IMR-90 (cell line): ENCODE measurements at regions not wholly inside any gene's neighbourhood (a gene's known extent, or its start where the extent isn't known, plus 50 kb on each side); places are given as distances from the start of the nearest gene placed in this dataset.

ENCODE experiments used
- ATAC-seq: fragments of 200-7000 bp; cut with Tn5 transposase; 2 replicates; pipeline ENCODE4 v1.9.1; 2020; ENCODE audit warnings: low read depth, mild to moderate bottlenecking, moderate library complexity
- BruUV-seq: library from RNA; stranded (reverse); fragments of 400-500 nt; replicated peaks from 2 replicates; lab custom pipeline; 2021; lab: Mats Ljungman, UMichigan
- CTCF ChIA-PET: fragments of 300-600 bp; formaldehyde crosslinking; extraction: SDS; loops from one replicate; lab custom pipeline; 2021; ENCODE audit warnings: antibody characterized with exemption; lab: Yijun Ruan, JAX
- POLR2A ChIA-PET: fragments of 300-600 bp; sonication (Branson Sonifier 250); formaldehyde crosslinking; loops from one replicate; lab custom pipeline; 2022; ENCODE audit warnings: antibody characterized with exemption; ENCODE audit not compliant: unreplicated experiment; lab: Charles Lee
- DNase-seq: peaks from one replicate; pipeline ENCODE4 v3.0.0; 2013
- H2AFZ ChIP-seq: replicated peaks from 2 replicates; pipeline ENCODE3; 2013; ENCODE audit warnings: low read length, mild to moderate bottlenecking; ENCODE audit not compliant: poor library complexity
- H2AK5ac ChIP-seq: 2 replicates; pipeline ENCODE4 v1.6.1; 2013; ENCODE audit warnings: low read depth, low read length, inconsistent platforms
- H2AK9ac ChIP-seq: replicated peaks from 2 replicates; pipeline ENCODE3; 2013; ENCODE audit warnings: mild to moderate bottlenecking, low read depth, low read length, moderate library complexity; ENCODE audit not compliant: poor library complexity
- H2BK120ac ChIP-seq: 2 replicates; pipeline ENCODE4 v1.6.1; 2013; ENCODE audit warnings: low read depth, low read length, inconsistent platforms
- H2BK15ac ChIP-seq: 3 replicates; pipeline ENCODE4 v1.6.1; 2013; ENCODE audit warnings: low read depth, low read length, inconsistent platforms
- H2BK20ac ChIP-seq: 2 replicates; pipeline ENCODE4 v1.6.1; 2013; ENCODE audit warnings: low read depth, mild to moderate bottlenecking, inconsistent platforms, low read length, moderate library complexity
- H2BK5ac ChIP-seq: 2 replicates; pipeline ENCODE4 v1.6.1; 2013; ENCODE audit warnings: mild to moderate bottlenecking, low read depth, low read length, inconsistent platforms; ENCODE audit not compliant: poor library complexity, severe bottlenecking
- H3K14ac ChIP-seq: replicated peaks from 2 replicates; pipeline ENCODE4 v1.6.1; 2013; ENCODE audit warnings: low read depth, low read length, inconsistent platforms
- H3K18ac ChIP-seq: 2 replicates; pipeline ENCODE4 v1.6.1; 2013; ENCODE audit warnings: low read depth, low read length, control low read depth
- H3K23ac ChIP-seq: 2 replicates; pipeline ENCODE4 v1.6.1; 2013; ENCODE audit warnings: low read depth, low read length, inconsistent platforms
- H3K27ac ChIP-seq: 2 replicates; pipeline ENCODE4 v1.5.1; 2013; ENCODE audit warnings: mild to moderate bottlenecking, control low read depth, low read length; ENCODE audit not compliant: insufficient read depth
- H3K27me3 ChIP-seq: 2 replicates; pipeline ENCODE4 v1.6.1; 2013; ENCODE audit warnings: low read length; ENCODE audit not compliant: control insufficient read depth, insufficient read depth
- H3K36me3 ChIP-seq: 2 replicates; pipeline ENCODE4 v1.6.1; 2013; ENCODE audit warnings: low read length, mixed read lengths; ENCODE audit not compliant: control insufficient read depth, insufficient read depth
- H3K4ac ChIP-seq: 2 replicates; pipeline ENCODE4 v1.6.1; 2013; ENCODE audit warnings: low read depth, low read length, inconsistent platforms
- H3K4me1 ChIP-seq: 2 replicates; pipeline ENCODE4 v1.6.1; 2013; ENCODE audit warnings: low read length, mixed read lengths; ENCODE audit not compliant: control insufficient read depth, insufficient read depth
- H3K4me2 ChIP-seq: 2 replicates; pipeline ENCODE4 v1.6.1; 2013; ENCODE audit warnings: low read depth, mild to moderate bottlenecking, control low read depth, low read length, moderate library complexity
- H3K4me3 ChIP-seq: 2 replicates; pipeline ENCODE4 v1.5.1; 2013; ENCODE audit warnings: low read depth, mild to moderate bottlenecking, control low read depth, low read length, moderate library complexity; ENCODE audit not compliant: insufficient read depth
- H3K56ac ChIP-seq: 2 replicates; pipeline ENCODE4 v1.6.1; 2013; ENCODE audit warnings: low read length, inconsistent platforms; ENCODE audit not compliant: insufficient read depth; ENCODE audit errors: extremely low read depth
- H3K79me1 ChIP-seq, 2 experiments: 2 replicates each; pipeline ENCODE4 v1.6.1; 2013; ENCODE audit warnings: low read length in 2 of 2, inconsistent platforms in 1 of 2, low read depth in 1 of 2
- H3K9ac ChIP-seq: 2 replicates; pipeline ENCODE4 v1.6.1; 2013; ENCODE audit warnings: low read depth, low read length, control low read depth
- H3K9me1 ChIP-seq: 2 replicates; pipeline ENCODE4 v1.6.1; 2013; ENCODE audit warnings: low read length, inconsistent platforms; ENCODE audit not compliant: insufficient read depth
- H3K9me3 ChIP-seq: 2 replicates; pipeline ENCODE4 v1.6.1; 2013; ENCODE audit warnings: low read length; ENCODE audit not compliant: control insufficient read depth, insufficient read depth
- H4K20me1 ChIP-seq: 2 replicates; pipeline ENCODE4 v1.6.1; 2013; ENCODE audit warnings: low read length, inconsistent platforms; ENCODE audit not compliant: insufficient read depth
- H4K5ac ChIP-seq: 2 replicates; pipeline ENCODE4 v1.6.1; 2013; ENCODE audit warnings: mild to moderate bottlenecking, low read depth, low read length, control low read depth
- H4K8ac ChIP-seq, 2 experiments: 2 replicates each; pipeline ENCODE4 v1.6.1; 2013; ENCODE audit warnings: low read depth in 2 of 2, low read length in 2 of 2, control low read depth in 1 of 2, inconsistent platforms in 1 of 2
- H4K91ac ChIP-seq: 2 replicates; pipeline ENCODE4 v1.6.1; 2013; ENCODE audit warnings: low read depth, low read length, inconsistent platforms; ENCODE audit not compliant: insufficient read depth
- BHLHE40 ChIP-seq: fragments of 150-350 bp; IDR thresholded peaks from 2 replicates; pipeline ENCODE4 v1.6.1; 2016; ENCODE audit warnings: mild to moderate bottlenecking, low read depth, low read length
- CHD1 ChIP-seq: IDR thresholded peaks from 2 replicates; pipeline ENCODE4 v1.6.1; 2012; ENCODE audit warnings: low read depth, low read length, improper control_type of control experiment
- FOS ChIP-seq: fragments of 150-350 bp; IDR thresholded peaks from 2 replicates; pipeline ENCODE4 v1.6.1; 2016; ENCODE audit warnings: low read depth, low read length
- USF2 ChIP-seq: fragments of 150-350 bp; IDR thresholded peaks from 2 replicates; pipeline ENCODE4 v1.6.1; 2017; ENCODE audit warnings: mild to moderate bottlenecking, antibody characterized with exemption, low read length, low read depth
- WGBS, 2 experiments: methylation state at CpG; one replicate each; pipeline versions ENCODE4 v1.1.5 to v1.1.7; 2013; ENCODE audit warnings: missing lambda C conversion rate in 2 of 2; ENCODE audit not compliant: insufficient read length in 1 of 2; ENCODE audit errors: extremely low coverage in 2 of 2; 5-methylcytosine and 5-hydroxymethylcytosine counted together
- dilution Hi-C: fragments of 300-500 bp; cut with HindIII; formaldehyde crosslinking; loops from one replicate; pipeline ENCODE4 v1.14.3; 2018; ENCODE audit warnings: low sequenced_read_pairs; ENCODE audit not compliant: unreplicated experiment
- in situ Hi-C: fragments of 300-500 bp; cut with MboI; formaldehyde crosslinking; loops from 3 replicates; pipeline ENCODE4 v1.14.3; 2019; ENCODE audit warnings: low sequenced_read_pairs, inconsistent platforms, mixed read lengths
- intact Hi-C: fragments of 100-400 bp; cut with micrococcal nuclease; formaldehyde crosslinking; loops from 2 replicates; pipeline ENCODE4 v1.10.0; 2022
- TF ChIP-seq, protein P1 (sequence below): conservative IDR thresholded peaks from 2 replicates; pipeline ENCODE4 v1.5.1; 2012; ENCODE audit warnings: mild to moderate bottlenecking, low read depth, low read length, improper control_type of control experiment

GRCh38 chr5:29833394-29833793 is 1360.1 kb upstream of the CDH6 start:
- no peak overlapping the region for H3K14ac ChIP-seq
- no peaks in the 10 kb centered on the region for H3K79me1 ChIP-seq
- no peaks in the 10 kb centered on the region for H4K20me1 ChIP-seq
- no peak overlapping the region for H4K8ac ChIP-seq
- no peaks in the 10 kb centered on the region for H3K27me3 ChIP-seq
- dilution Hi-C loops = no loop called here
- ChIA-PET POLR2A (no interaction called here), CTCF (no interaction called here)
- BruUV-seq = no TSS peak
- no peak overlapping the region for H3K9ac ChIP-seq
- no peak overlapping the region for H2AK5ac ChIP-seq
- no peak overlapping the region for H2AFZ ChIP-seq
- H2BK120ac ChIP-seq = no peak overlapping the region
- no peak overlapping the region for H2BK5ac ChIP-seq
- H3K27ac ChIP-seq = no peak overlapping the region
- in situ Hi-C loops = no loop called here
- no peak for TF ChIP-seq CHD1
- no peak for TF ChIP-seq BHLHE40
- TF ChIP-seq, protein P1, sequence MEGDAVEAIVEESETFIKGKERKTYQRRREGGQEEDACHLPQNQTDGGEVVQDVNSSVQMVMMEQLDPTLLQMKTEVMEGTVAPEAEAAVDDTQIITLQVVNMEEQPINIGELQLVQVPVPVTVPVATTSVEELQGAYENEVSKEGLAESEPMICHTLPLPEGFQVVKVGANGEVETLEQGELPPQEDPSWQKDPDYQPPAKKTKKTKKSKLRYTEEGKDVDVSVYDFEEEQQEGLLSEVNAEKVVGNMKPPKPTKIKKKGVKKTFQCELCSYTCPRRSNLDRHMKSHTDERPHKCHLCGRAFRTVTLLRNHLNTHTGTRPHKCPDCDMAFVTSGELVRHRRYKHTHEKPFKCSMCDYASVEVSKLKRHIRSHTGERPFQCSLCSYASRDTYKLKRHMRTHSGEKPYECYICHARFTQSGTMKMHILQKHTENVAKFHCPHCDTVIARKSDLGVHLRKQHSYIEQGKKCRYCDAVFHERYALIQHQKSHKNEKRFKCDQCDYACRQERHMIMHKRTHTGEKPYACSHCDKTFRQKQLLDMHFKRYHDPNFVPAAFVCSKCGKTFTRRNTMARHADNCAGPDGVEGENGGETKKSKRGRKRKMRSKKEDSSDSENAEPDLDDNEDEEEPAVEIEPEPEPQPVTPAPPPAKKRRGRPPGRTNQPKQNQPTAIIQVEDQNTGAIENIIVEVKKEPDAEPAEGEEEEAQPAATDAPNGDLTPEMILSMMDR = no peak
- no peak for TF ChIP-seq FOS
- TF ChIP-seq USF2 = no peak
- no peak overlapping the region for H3K56ac ChIP-seq
- no peak overlapping the region for H3K4me3 ChIP-seq
- DNase-seq (no peak), ATAC-seq (no peak)
- H3K4me2 ChIP-seq = no peak overlapping the region
- no peak overlapping the region for H2BK15ac ChIP-seq
- H3K36me3 ChIP-seq = no peaks in the 10 kb centered on the region
- H3K9me1 ChIP-seq = no peaks in the 10 kb centered on the region
- no peak overlapping the region for H3K23ac ChIP-seq
- intact Hi-C loops = no loop called here
- H4K91ac ChIP-seq = no peak overlapping the region
- H3K9me3 ChIP-seq = no peaks in the 10 kb centered on the region
- no peak overlapping the region for H4K5ac ChIP-seq
- WGBS, 2 experiments = no CpG with 5 or more reads among the region's 2 CpGs
- H3K4me1 ChIP-seq = no peaks in the 10 kb centered on the region
- H3K18ac ChIP-seq = no peak overlapping the region
- H2AK9ac ChIP-seq = no peak overlapping the region
- no peak overlapping the region for H2BK20ac ChIP-seq
- H3K4ac ChIP-seq = no peak overlapping the region
